Kidney (tissue), 13 donors: ENCODE measurements at regions not wholly inside any gene's neighbourhood (a gene's known extent, or its start where the extent isn't known, plus 50 kb on each side); places are given as distances from the start of the nearest gene placed in this dataset.

Experiments used
- DNase-seq, 5 donors: peaks; one replicate each; pipeline ENCODE4 v3.0.0-alpha.2; 2013 to 2020
- FAIRE-seq: peaks from 2 replicates; lab custom pipeline; 2012; peaks lifted over from hg19 to GRCh38; lab: Jason Lieb, UNC
- H3K27ac ChIP-seq, 2 donors: one replicate each; pipeline ENCODE4 v1.7.0; 2013; ENCODE audit warnings: low read depth in 2 of 2, low read length in 2 of 2, inconsistent platforms in 1 of 2
- H3K27me3 ChIP-seq: one replicate; pipeline ENCODE4 v1.7.1; 2013; ENCODE audit warnings: low read length, inconsistent platforms; ENCODE audit not compliant: control insufficient read depth, insufficient read depth
- H3K36me3 ChIP-seq, 3 donors: one replicate each; pipeline versions ENCODE4 v1.7.0 to v1.7.1; 2013; ENCODE audit warnings: low read length in 3 of 3, control low read depth in 1 of 3, inconsistent platforms in 1 of 3; ENCODE audit not compliant: insufficient read depth in 3 of 3, control insufficient read depth in 2 of 3
- H3K4me1 ChIP-seq, 3 donors: one replicate each; pipeline versions ENCODE4 v1.7.0 to v1.7.1; 2013; ENCODE audit warnings: low read length in 3 of 3, inconsistent platforms in 1 of 3, low read depth in 1 of 3; ENCODE audit not compliant: control insufficient read depth in 2 of 3, insufficient read depth in 2 of 3
- H3K4me3 ChIP-seq, 3 donors: one replicate each; pipeline versions ENCODE4 v1.7.0 to v1.8.1; 2013; ENCODE audit warnings: low read length in 3 of 3, control low read depth in 1 of 3, inconsistent platforms in 1 of 3
- H3K9ac ChIP-seq, 3 donors: one replicate each; pipeline versions ENCODE4 v1.7.0 to v1.7.1; 2013; ENCODE audit warnings: low read length in 3 of 3, control low read depth in 1 of 3, inconsistent platforms in 1 of 3
- H3K9me3 ChIP-seq, 3 donors: one replicate each; pipeline versions ENCODE4 v1.7.0 to v1.7.1; 2013; ENCODE audit warnings: low read length in 3 of 3, control low read depth in 1 of 3, inconsistent platforms in 1 of 3; ENCODE audit not compliant: control insufficient read depth in 2 of 3, insufficient read depth in 1 of 3
- intact Hi-C: fragments of 100-400 bp; cut with DNase I; formaldehyde crosslinking; loops from one replicate; pipeline ENCODE4 v1.11.1; 2022
- TF ChIP-seq, protein P1 (sequence below): IDR thresholded peaks from 3 replicates; pipeline ENCODE4 v1.5.1; 2012; ENCODE audit warnings: mild to moderate bottlenecking, moderate library complexity, borderline replicate concordance; ENCODE audit not compliant: insufficient read depth; ENCODE audit errors: extremely low read depth
- donor health status: control.
- donor health status: control.
- donor health status: control.
- donor health status: control.
- donor health status: control.
- donor health status: DM: yes; HTN: yes; CAD: no.
- donor health status: Normal renal cell carcinoma (clear cell type).

- Histone ChIP-seq H3K27ac (no peak overlapping the region), H3K9me3 (no peaks in the 10 kb centered on the region), H3K4me1 (peaks cover 0 to 12% (median 8%) of the 10 kb centered on the region in 3 donors), H3K27me3 (no peaks in the 10 kb centered on the region), H3K4me3 (no peak overlapping the region), H3K9ac (no peak overlapping the region), H3K36me3 (no peaks in the 10 kb centered on the region)
- intact Hi-C loops = no loop called here
- DNase-seq (no peak), FAIRE-seq (no peak)
- TF ChIP-seq, protein P1, sequence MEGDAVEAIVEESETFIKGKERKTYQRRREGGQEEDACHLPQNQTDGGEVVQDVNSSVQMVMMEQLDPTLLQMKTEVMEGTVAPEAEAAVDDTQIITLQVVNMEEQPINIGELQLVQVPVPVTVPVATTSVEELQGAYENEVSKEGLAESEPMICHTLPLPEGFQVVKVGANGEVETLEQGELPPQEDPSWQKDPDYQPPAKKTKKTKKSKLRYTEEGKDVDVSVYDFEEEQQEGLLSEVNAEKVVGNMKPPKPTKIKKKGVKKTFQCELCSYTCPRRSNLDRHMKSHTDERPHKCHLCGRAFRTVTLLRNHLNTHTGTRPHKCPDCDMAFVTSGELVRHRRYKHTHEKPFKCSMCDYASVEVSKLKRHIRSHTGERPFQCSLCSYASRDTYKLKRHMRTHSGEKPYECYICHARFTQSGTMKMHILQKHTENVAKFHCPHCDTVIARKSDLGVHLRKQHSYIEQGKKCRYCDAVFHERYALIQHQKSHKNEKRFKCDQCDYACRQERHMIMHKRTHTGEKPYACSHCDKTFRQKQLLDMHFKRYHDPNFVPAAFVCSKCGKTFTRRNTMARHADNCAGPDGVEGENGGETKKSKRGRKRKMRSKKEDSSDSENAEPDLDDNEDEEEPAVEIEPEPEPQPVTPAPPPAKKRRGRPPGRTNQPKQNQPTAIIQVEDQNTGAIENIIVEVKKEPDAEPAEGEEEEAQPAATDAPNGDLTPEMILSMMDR = no peak
These were observed 68.9 kb upstream of the AFDN start for GRCh38 chr6:167757821-167758220.

- Histone ChIP-seq H3K9ac (no peak overlapping the region), H3K36me3 (no peaks in the 10 kb centered on the region), H3K27ac (no peak overlapping the region), H3K9me3 (no peaks in the 10 kb centered on the region), H3K27me3 (no peaks in the 10 kb centered on the region), H3K4me3 (no peak overlapping the region), H3K4me1 (peaks cover 0 to 12% (median 8%) of the 10 kb centered on the region in 3 donors)
- DNase-seq (peak in 1 of 5 donors; percentile 43), FAIRE-seq (no peak)
- intact Hi-C loops = no loop called here
- TF ChIP-seq, protein P1 = no peak
These were observed 68.2 kb upstream of the AFDN start for GRCh38 chr6:167758309-167759023.

DNA sequence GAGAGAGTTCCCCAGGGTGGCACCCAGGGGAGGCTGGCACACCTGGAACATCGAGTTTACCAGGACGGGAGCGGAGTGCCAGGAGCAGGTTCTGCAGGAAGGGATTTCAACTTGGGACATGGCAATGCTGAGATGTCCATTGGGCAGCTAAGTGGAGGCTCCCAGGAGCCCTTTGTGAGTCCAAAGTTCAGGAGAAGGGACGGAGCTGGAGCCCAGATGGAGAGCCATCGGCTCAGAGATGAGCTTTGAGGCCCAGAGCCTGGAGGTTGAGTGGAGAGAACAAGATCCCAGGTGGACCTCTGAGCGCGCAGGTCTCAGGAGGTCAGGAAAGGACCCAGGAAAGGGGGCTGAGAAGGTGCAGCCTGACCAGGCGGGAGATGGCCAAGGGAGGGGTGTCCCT, 67.5 kb upstream of the AFDN start:
- H3K9me3 ChIP-seq = no peaks in the 10 kb centered on the region

More for the DNA sequence above, 67.5 kb upstream of the AFDN start:
- no peak overlapping the region for H3K27ac ChIP-seq
- H3K9ac ChIP-seq = no peak overlapping the region
- TF ChIP-seq, protein P1 = no peak
- peaks cover 0 to 12% (median 8%) of the 10 kb centered on the region in 3 donors for H3K4me1 ChIP-seq
- FAIRE-seq (no peak), DNase-seq (no peak)
- H3K27me3 ChIP-seq = no peaks in the 10 kb centered on the region
- intact Hi-C loops = no loop called here
- no peaks in the 10 kb centered on the region for H3K36me3 ChIP-seq
- no peak overlapping the region for H3K4me3 ChIP-seq
